Stimulated activated CD8-positive, alpha-beta memory T cell treated with anti-CD3 and anti-CD28 coated beads, Interleukin-2, amount 100 ng/mL, for 1 hour (primary cell): ENCODE measurements at regions not wholly inside any gene's neighbourhood (a gene's known extent, or its start where the extent isn't known, plus 50 kb on each side); places are given as distances from the start of the nearest gene placed in this dataset.

Experiments used
- DNase-seq, 2 donors: peaks; one replicate each; pipeline ENCODE4 v3.0.0-alpha.2; 2020; ENCODE audit warnings: low read depth in 2 of 2

GRCh38 chr20:50258790-50259483 is 68.3 kb downstream of the CEBPB start:
- DNase-seq: no peak

- DNase-seq: no peak
These were observed 69.3 kb downstream of the CEBPB start for GRCh38 chr20:50259705-50260478.

- no peak for DNase-seq
These were observed 70.0 kb downstream of the CEBPB start for GRCh38 chr20:50260479-50261221.

- DNase-seq: no peak
These were observed 71.0 kb downstream of the CEBPB start for GRCh38 chr20:50261471-50262212.

- DNase-seq: no peak
These were observed 73.2 kb downstream of the CEBPB start for GRCh38 chr20:50263831-50264230.

- DNase-seq: no peak
These were observed 74.0 kb downstream of the CEBPB start for GRCh38 chr20:50264534-50265145.

GRCh38 chr20:50265245-50265946 is 74.8 kb downstream of the CEBPB start:
- no peak for DNase-seq

GRCh38 chr20:50266293-50267040 is 75.8 kb downstream of the CEBPB start:
- no peak for DNase-seq

- no peak for DNase-seq
These were observed 76.6 kb downstream of the CEBPB start for GRCh38 chr20:50267041-50267865.

GRCh38 chr20:50267866-50268219 is 77.2 kb downstream of the CEBPB start:
- no peak for DNase-seq

GRCh38 chr20:50269091-50270033 is 78.7 kb downstream of the CEBPB start:
- DNase-seq: no peak

- DNase-seq: no peak
These were observed 79.4 kb downstream of the CEBPB start for GRCh38 chr20:50270034-50270395.

GRCh38 chr20:50270569-50270968 is 79.9 kb downstream of the CEBPB start:
- no peak for DNase-seq

GRCh38 chr20:50271176-50271575 is 80.5 kb downstream of the CEBPB start:
- DNase-seq: no peak

- no peak for DNase-seq
These were observed 81.0 kb downstream of the CEBPB start for GRCh38 chr20:50271612-50272011.

- DNase-seq: no peak
These were observed 81.5 kb downstream of the CEBPB start for GRCh38 chr20:50272030-50272723.

GRCh38 chr20:50272724-50273446 is 82.3 kb downstream of the CEBPB start:
- no peak for DNase-seq
